NCI-H345 treated with DMSO at 0.1 percent for 48 hours (cell line): ENCODE measurements at regions not wholly inside any gene's neighbourhood (a gene's known extent, or its start where the extent isn't known, plus 50 kb on each side); places are given as distances from the start of the nearest gene placed in this dataset.
"Not testable (repeated sequence)": the region's sequence is repeated elsewhere in the genome, so short reads cannot be mapped to it uniquely, and the experiment has no call there.

Experiments
- DNase-seq: peaks from one replicate; lab custom pipeline; 2025; ENCODE audit not compliant: unreplicated experiment; lab: John Stamatoyannopoulos, UW

DNA sequence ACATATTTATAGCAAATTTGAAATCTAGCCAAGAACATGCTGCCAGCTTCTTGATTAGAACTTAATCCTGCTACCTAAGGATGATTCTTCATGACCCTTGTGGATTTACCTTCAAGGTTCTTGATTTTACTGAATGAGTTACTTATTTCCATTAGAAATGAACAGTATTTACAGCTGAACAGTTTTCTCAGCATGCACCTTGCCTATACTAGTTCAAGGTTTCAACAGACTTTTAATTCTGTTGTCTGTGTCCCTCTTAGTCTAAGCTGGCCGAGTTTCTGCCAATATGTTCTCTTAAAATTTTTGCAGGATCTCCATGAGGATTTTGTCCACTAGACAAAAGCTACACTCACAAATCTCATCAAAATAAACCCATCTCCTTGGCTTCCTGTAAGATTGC, 188.8 kb upstream of the ST8SIA4 start:
- no peak for DNase-seq

DNA sequence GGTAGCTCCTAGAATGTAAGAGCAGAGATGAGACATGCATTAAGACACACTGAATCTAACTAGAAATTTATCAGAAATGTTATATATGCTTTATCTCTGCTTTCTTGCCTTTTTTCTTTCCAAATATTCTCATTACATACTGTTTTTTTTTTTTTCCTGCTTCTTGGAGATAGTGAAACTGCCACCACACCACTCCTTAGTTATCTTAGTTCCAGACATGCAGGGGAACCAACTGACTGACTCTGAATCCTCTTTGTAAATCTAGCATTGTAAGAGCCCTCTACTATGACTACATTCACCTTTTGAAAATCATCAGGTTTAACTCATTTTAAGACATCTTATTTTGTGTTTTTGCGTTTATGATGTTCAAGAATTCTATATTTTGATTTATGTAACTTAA, 181.3 kb upstream of the ST8SIA4 start:
- no peak for DNase-seq

DNA sequence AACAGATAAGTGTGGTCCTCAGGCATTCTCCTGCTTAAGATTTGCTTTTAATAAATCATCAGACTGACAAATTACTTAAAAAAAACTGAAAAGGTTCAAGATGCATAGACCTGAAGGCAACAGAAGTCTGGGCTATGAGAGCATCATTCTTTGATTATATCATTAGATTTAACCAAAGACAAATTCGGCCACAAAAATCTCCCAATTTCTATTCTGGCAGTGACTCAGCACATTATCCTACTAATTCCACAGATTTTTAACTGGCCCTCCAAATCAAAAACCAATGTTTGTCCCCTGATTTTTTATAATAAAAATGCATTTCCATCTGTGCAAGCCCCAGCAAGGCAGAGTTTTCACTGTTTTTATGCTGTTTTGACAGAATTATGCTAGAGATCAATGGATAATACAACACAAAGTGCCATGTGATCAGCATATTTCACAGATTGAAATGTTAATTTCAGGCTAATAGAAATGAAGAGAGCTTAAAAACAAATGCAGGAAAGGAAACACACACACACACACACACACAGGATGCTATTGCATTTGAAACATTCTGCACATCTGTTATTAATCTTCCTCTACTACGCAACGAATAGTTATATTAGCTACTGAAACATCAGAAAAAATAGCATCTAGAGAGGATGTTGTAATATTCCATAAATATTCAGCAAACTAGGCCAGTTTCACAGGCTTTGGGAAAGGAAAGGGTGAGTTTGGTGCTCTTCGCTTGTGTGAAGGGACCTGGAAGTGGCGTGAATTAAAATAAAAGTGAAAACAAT, 177.6 kb upstream of the ST8SIA4 start:
- no peak for DNase-seq

DNA sequence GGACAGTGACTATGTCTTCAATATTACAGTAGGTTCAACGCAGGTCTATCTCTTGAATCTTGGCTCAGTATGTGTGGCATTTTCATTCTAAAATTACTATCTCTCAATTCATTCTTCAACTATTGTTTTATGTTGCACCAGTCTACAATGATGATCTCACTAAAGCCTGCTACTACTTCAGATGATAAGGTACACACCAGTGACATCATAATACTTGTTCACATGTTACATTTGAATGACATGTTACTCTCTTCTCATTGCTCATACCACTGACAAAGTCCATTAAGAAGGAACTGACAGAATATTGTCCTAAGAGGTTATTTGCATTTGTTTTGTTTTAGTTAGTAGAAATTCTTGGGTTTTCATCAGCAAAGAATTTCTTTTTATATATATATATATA, 165.2 kb upstream of the ST8SIA4 start:
- no peak for DNase-seq

GRCh38 chr5:101067429-101067828, 164.3 kb upstream of the ST8SIA4 start:
- no peak for DNase-seq

- DNase-seq, result no peak
Observed at GRCh38 chr5:101062902-101063301, 159.8 kb upstream of the ST8SIA4 start.

- DNase-seq, result no peak
Observed at GRCh38 chr5:101047181-101047580, 144.1 kb upstream of the ST8SIA4 start.

DNA sequence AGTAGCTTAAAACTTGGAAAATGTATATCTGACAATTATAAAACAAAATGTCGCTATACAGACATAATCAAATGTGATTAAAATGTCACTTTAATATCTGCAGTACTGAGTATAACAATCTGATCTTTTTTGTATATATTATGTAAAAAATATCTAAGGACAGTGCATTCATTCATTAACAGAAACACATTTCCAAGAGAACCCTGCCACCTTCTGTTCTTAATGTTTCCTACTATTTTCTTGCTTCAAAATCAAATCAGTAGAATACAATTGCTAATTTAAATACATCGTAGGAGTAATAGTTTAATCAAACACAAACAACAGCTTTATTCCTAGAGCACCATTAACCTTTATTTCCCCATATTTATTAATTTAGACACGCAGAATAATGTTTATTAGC, 142.6 kb upstream of the ST8SIA4 start:
- DNase-seq, result no peak

DNA sequence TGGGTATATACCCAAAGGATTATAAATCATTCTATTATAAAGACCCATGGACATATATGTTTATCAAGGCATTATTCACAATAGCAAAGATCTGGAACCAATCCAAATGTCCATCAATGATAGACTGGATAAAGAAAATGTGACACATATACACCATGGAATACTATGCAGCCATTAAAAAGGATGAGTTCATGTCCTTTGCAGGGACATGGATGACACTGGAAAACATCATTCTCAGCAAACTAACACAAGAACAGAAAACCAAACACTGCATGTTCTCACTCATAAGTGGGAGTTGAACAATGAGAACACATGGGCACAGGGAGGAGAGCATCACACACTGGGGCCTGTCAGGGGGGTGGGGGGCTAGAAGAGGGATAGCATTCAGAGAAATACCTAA, 136.9 kb upstream of the ST8SIA4 start:
- DNase-seq, result not testable (repeated sequence)

- no peak for DNase-seq
Observed at GRCh38 chr5:101036778-101037177, 133.7 kb upstream of the ST8SIA4 start.

DNA sequence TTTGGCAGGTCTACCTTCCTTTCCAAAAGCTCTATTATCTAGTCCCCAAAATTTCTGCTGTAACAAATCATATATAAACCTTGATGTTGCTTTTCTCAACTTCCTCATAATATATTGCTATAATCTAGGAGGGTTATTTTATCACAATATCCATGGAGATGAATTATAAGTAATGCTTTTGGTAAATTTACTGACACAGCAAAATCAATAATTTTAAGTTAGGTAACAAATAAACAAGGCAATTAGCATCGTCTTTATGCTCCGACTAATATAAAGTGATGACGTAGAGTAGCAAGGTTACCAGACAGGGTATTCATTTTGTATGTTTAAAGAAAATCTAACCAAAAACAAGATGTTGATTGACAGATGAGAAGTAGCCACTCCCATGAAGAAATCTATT, 132.3 kb upstream of the ST8SIA4 start:
- DNase-seq, result no peak

GRCh38 chr5:101024299-101024698, 121.2 kb upstream of the ST8SIA4 start:
- no peak for DNase-seq

DNA sequence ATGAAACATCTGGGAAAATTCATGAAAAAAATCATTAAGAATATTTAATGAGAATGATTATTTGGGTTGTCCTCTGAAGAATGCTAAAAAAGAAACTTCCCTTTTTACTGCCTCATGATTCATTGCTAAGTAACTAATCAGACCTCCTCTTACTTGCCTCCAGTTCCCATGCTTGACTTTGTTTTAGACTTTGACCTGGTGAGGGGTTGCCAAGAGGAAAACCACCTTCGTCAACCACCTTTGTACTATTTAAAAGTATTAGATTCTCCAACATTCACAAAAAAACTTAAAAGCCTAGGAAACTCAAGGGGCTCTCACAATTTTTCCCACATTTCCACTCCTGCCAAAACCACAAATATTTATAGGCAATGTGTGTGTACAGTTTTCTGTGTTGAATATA, 115.2 kb upstream of the ST8SIA4 start:
- DNase-seq, result no peak

GRCh38 chr5:101012880-101013279, 109.8 kb upstream of the ST8SIA4 start:
- DNase-seq, result no peak

DNA sequence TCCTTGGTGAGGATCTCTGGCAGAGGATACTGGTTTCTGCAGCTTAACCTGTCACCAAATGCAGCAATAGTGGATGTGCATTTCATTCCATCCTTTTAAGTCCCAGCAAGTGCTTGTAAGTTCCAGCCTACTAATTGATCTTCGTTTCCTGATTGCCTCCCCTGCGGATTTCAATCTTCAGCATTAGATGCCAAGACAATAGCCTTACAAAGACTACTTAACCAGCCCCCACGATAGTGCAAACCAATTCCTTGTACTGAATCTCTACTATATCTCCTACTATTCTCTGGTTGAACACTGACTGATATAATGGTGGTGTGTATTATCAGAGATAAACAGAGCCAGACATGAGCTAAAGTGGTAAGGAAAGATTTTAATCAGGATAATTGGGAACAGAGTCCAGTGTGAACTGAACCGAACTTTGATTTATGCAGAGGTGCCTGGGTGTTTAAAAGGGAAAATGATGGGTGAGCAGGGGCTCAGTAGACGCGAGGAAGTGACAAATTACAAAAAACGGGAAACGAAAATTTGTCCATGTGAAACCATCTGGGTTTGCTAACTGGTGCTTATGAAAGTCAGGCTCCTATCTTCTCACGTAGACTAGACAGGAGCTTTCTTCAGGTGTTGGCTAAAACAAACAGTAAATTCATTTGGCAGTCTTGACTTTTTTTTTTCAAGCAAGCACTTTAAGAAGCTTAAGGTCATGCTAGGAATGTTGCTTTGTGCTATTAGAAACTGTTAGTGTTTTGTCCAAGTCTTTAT, 106.9 kb upstream of the ST8SIA4 start:
- no peak for DNase-seq

DNA sequence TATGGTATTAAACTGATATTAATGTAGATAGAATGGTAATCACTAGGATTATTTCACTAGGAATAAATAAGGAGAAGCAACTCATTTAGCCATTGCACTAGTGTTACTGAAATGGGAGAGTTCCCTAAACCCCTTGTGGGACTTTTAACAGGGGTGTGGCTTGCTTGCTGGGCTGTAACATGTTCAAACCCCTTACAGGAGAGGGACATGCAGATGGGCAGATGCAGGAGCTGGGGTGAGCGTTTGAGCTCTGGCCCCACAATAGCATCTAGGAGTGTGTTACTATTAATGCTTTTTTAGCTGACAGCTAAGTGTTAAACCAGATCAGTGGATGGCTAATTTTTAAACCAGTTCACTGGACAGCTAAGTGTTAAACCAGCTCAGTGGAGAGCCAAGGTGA, 89.3 kb upstream of the ST8SIA4 start:
- no peak for DNase-seq

GRCh38 chr5:100983601-100984000, 80.5 kb upstream of the ST8SIA4 start:
- not testable (repeated sequence) for DNase-seq

DNA sequence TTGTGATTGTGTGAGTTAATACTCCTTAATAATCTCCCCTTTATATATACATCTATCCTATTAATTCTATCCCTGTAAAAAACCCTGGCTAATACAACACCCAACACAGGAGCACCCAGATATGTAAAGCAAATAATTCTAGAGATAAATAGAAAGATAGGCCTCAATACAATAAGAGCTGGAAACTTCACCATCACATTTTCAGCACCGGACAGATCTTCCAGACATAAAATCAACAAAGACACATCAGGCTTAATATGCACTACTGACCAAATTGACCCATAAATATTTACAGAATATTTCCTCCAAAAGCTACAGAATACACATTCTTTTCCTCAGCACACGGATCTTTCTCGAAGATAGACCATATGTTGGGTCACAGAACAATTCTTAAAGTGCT, 71.0 kb upstream of the ST8SIA4 start:
- DNase-seq, result no peak

DNA sequence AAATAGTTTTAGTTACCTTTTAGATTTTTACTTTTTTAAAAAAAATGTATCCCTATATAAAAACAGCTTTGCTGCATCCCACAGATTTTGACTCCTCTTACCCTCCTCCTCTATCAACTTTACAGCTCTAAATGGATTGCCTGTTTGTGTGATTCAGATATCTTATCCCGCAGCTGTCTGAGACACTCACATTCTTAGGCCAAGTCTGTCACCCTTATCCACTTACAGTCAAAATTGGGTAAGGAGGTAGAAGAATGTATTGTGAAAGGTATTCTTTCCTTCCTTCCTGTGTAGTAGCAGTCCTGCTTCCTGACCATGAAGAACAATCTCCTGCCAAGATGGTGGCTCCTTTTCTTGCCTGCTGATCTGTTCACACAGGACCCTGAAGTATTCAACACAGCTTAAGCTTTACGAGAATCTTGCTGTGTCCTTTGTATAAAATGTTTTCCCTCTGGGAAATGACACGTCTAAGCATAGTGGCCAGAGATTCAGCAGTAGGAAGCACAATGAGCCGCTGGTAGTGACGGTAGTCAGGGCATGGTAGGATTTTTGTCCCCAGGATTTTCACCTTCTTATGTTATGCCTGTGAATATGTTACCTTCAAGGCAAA, 67.7 kb upstream of the ST8SIA4 start:
- DNase-seq, result no peak

DNA sequence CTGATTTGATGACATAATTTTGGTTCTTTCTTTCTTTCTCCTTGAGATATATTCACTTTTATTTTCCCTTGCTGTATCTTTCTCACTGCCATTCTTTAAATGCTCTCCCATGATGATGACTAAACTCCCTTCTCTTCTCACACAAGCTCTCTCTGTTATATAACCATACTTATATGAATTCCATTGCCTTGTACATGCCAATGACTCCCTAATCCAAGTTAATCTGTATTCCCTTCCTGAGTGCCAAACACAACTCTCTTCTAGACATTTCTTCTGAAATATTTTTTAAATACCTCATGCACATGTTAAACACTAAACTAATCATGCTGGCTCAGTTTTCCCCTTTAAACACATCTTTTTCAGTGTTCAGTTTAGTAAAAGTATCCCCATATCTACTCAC, 62.2 kb upstream of the ST8SIA4 start:
- no peak for DNase-seq
